Ishikawa (cell line): ENCODE measurements at regions not wholly inside any gene's neighbourhood (a gene's known extent, or its start where the extent isn't known, plus 50 kb on each side); places are given as distances from the start of the nearest gene placed in this dataset.

Experiments
- RAD21 ChIP-seq: IDR thresholded peaks from 2 replicates; pipeline ENCODE4 v1.6.1; 2012; ENCODE audit warnings: low read depth
- TAF1 ChIP-seq: IDR thresholded peaks from 2 replicates; pipeline ENCODE4 v1.6.1; 2012; ENCODE audit warnings: low read depth, mild to moderate bottlenecking
- TF ChIP-seq, protein P1 (sequence below): IDR thresholded peaks from 2 replicates; pipeline ENCODE4 v1.6.1; 2012

DNA sequence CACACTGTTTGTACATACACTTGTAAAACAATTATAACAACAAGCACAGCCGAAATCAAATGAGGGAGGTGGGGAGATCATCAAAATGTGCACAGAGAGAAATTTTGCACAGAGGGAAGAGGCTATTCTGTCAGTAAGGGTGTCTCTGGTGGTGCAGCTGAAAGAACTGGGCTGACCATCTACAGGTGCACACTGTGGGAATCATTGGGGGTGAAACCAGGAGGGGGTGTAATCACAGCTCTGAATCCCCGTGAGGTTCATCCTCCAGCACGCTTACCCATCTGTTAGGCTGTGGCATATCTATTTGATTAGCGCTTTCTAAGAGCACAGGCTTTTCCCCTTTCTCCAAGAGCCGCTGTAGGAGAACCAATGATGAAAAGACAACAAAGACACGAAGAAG lies 389.9 kb upstream of the CDH20 start:
- no peak for TF ChIP-seq TAF1
- TF ChIP-seq, protein P1, sequence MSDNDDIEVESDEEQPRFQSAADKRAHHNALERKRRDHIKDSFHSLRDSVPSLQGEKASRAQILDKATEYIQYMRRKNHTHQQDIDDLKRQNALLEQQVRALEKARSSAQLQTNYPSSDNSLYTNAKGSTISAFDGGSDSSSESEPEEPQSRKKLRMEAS, result no peak
- TF ChIP-seq RAD21, result no peak
